Liver (tissue), 8 donors: ENCODE measurements at regions not wholly inside any gene's neighbourhood (a gene's known extent, or its start where the extent isn't known, plus 50 kb on each side); places are given as distances from the start of the nearest gene placed in this dataset.

Source experiments
- DNase-seq: peaks from one replicate; pipeline ENCODE4 v3.0.0-alpha.2; 2017; ENCODE audit warnings: low spot score
- H3K27ac ChIP-seq, 2 donors: one replicate each; pipeline ENCODE4 v1.7.0; 2013; ENCODE audit warnings: inconsistent platforms in 2 of 2, low read length in 2 of 2, control low read depth in 1 of 2, low read depth in 1 of 2, mild to moderate bottlenecking in 1 of 2
- H3K27me3 ChIP-seq, 4 donors: one replicate each; pipeline versions ENCODE4 v1.6.1 to v1.7.0; 2013; ENCODE audit warnings: low read length in 3 of 4, inconsistent platforms in 1 of 4, mild to moderate bottlenecking in 1 of 4, moderate library complexity in 1 of 4; ENCODE audit not compliant: control insufficient read depth in 4 of 4, insufficient read depth in 4 of 4
- H3K36me3 ChIP-seq, 4 donors: one replicate each; pipeline versions ENCODE4 v1.6.1 to v1.7.0; 2013; ENCODE audit warnings: low read length in 3 of 4, mild to moderate bottlenecking in 3 of 4, low read depth in 1 of 4, moderate library complexity in 1 of 4; ENCODE audit not compliant: control insufficient read depth in 4 of 4, insufficient read depth in 3 of 4
- H3K4me1 ChIP-seq, 4 donors: one replicate each; pipeline versions ENCODE4 v1.6.1 to v1.7.0; 2013; ENCODE audit warnings: low read length in 3 of 4, mild to moderate bottlenecking in 3 of 4, moderate library complexity in 1 of 4; ENCODE audit not compliant: control insufficient read depth in 4 of 4, insufficient read depth in 4 of 4
- H3K4me3 ChIP-seq, 3 donors: one replicate each; pipeline versions ENCODE4 v1.6.1 to v1.7.0; 2013; ENCODE audit warnings: low read length in 3 of 3, control low read depth in 1 of 3, low read depth in 1 of 3, mild to moderate bottlenecking in 1 of 3
- H3K9ac ChIP-seq, 2 donors: one replicate each; pipeline ENCODE4 v1.7.0; 2013; ENCODE audit warnings: low read length in 2 of 2, mild to moderate bottlenecking in 2 of 2, moderate library complexity in 2 of 2, control low read depth in 1 of 2, low read depth in 1 of 2
- H3K9me3 ChIP-seq, 4 donors: one replicate each; pipeline versions ENCODE4 v1.6.1 to v1.7.0; 2013; ENCODE audit warnings: low read length in 3 of 4; ENCODE audit not compliant: control insufficient read depth in 4 of 4
- ATF3 ChIP-seq: IDR thresholded peaks from 2 replicates; pipeline ENCODE4 v1.6.1; 2016; ENCODE audit warnings: antibody characterized with exemption
- EGR1 ChIP-seq, 2 donors: IDR thresholded peaks; 2 replicates each; pipeline ENCODE4 v1.6.1; 2016 to 2018; ENCODE audit warnings: antibody characterized with exemption in 2 of 2, low read depth in 2 of 2
- FOXA1 ChIP-seq: IDR thresholded peaks from 2 replicates; pipeline ENCODE4 v1.6.1; 2016; ENCODE audit warnings: antibody characterized with exemption
- GABPA ChIP-seq, 2 donors: IDR thresholded peaks in 1 of 2; conservative IDR thresholded peaks in 1 of 2; 2 replicates each; pipeline ENCODE4 v1.6.1; 2016; ENCODE audit warnings: antibody characterized with exemption in 2 of 2, mild to moderate bottlenecking in 1 of 2, moderate library complexity in 1 of 2
- HNF4A ChIP-seq, 2 donors: conservative IDR thresholded peaks; 2 replicates each; pipeline ENCODE4 v1.6.1; 2016; ENCODE audit warnings: antibody characterized with exemption in 2 of 2, mild to moderate bottlenecking in 2 of 2
- HNF4G ChIP-seq: IDR thresholded peaks from 2 replicates; pipeline ENCODE4 v1.6.1; 2016; ENCODE audit warnings: antibody characterized with exemption
- JUND ChIP-seq, 2 donors: IDR thresholded peaks; 2 replicates each; pipeline ENCODE4 v1.6.1; 2016; ENCODE audit warnings: antibody characterized with exemption in 2 of 2
- NR2F2 ChIP-seq: IDR thresholded peaks from 2 replicates; pipeline ENCODE4 v1.6.1; 2016; ENCODE audit warnings: antibody characterized with exemption
- REST ChIP-seq: IDR thresholded peaks from 2 replicates; pipeline ENCODE4 v1.6.1; 2016; ENCODE audit warnings: antibody characterized with exemption, mild to moderate bottlenecking
- YY1 ChIP-seq: IDR thresholded peaks from 2 replicates; pipeline ENCODE4 v1.6.1; 2016; ENCODE audit warnings: antibody characterized with exemption, mild to moderate bottlenecking
- ZBTB33 ChIP-seq: IDR thresholded peaks from 2 replicates; pipeline ENCODE4 v1.6.1; 2016; ENCODE audit warnings: antibody characterized with exemption
- WGBS: extraction: QIAGEN DNeasy Blood & Tissue Kit; methylation state at CpG from one replicate; pipeline ENCODE4 v1.1.7; 2013; 5-methylcytosine and 5-hydroxymethylcytosine counted together
- TF ChIP-seq, protein P1 (sequence below): fragments of 150-350 bp; IDR thresholded peaks from 2 replicates; pipeline ENCODE4 v1.5.1; 2017; ENCODE audit warnings: improper control_type of control experiment, low read depth, low read length; ENCODE audit not compliant: missing input control
- TF ChIP-seq, protein P2 (sequence below): IDR thresholded peaks from 2 replicates; pipeline ENCODE4 v1.6.1; 2016; ENCODE audit warnings: antibody characterized with exemption
- donor health status: healthy.
- donor health status: healthy.
- donor health status: healthy.
- donor health status: healthy.
- donor health status: healthy.

GRCh38 chr12:78759367-78759766 lies 105.2 kb upstream of the SYT1 start (continued):
- TF ChIP-seq, protein P1, sequence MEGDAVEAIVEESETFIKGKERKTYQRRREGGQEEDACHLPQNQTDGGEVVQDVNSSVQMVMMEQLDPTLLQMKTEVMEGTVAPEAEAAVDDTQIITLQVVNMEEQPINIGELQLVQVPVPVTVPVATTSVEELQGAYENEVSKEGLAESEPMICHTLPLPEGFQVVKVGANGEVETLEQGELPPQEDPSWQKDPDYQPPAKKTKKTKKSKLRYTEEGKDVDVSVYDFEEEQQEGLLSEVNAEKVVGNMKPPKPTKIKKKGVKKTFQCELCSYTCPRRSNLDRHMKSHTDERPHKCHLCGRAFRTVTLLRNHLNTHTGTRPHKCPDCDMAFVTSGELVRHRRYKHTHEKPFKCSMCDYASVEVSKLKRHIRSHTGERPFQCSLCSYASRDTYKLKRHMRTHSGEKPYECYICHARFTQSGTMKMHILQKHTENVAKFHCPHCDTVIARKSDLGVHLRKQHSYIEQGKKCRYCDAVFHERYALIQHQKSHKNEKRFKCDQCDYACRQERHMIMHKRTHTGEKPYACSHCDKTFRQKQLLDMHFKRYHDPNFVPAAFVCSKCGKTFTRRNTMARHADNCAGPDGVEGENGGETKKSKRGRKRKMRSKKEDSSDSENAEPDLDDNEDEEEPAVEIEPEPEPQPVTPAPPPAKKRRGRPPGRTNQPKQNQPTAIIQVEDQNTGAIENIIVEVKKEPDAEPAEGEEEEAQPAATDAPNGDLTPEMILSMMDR = no peak
- TF ChIP-seq HNF4A (conservative IDR thresholded peaks at IDR 0.05) (no peak), JUND (IDR thresholded peaks at IDR 0.05) (no peak), HNF4G (no peak), NR2F2 (no peak), GABPA (IDR thresholded peaks at IDR 0.05 in 1 of 2, conservative IDR thresholded peaks at IDR 0.05 in 1 of 2) (no peak)

DNA sequence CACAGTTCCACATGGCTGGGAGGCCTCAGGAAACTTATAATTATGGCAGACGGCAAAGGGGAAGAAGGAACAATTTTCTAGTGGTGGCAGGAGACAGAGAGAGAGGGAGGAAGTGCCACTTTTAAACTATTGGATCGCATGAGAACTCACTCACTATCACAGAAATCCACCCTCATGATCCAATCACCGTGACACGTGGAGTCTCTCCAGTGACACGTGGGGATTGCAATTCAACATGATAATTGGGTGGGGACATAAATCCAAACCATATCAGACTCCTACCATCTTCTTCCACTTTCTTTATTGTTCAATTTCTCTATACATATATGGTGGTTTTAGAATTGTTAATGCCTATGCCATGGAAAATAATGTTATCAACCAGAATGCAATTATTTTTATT lies 103.7 kb upstream of the SYT1 start:
- Histone ChIP-seq H3K4me3 (no peak overlapping the region), H3K9me3 (no peaks in the 10 kb centered on the region), H3K27ac (no peak overlapping the region), H3K4me1 (no peaks in the 10 kb centered on the region), H3K36me3 (no peaks in the 10 kb centered on the region), H3K9ac (no peak overlapping the region), H3K27me3 (no peaks in the 10 kb centered on the region)
- WGBS = 89% methylated on average over 5 of the region's 5 CpGs
- no peak for DNase-seq
- TF ChIP-seq JUND (IDR thresholded peaks at IDR 0.05) (no peak), YY1 (no peak), FOXA1 (no peak), ZBTB33 (no peak), REST (no peak), NR2F2 (no peak)
- TF ChIP-seq, protein P1 = no peak

DNA sequence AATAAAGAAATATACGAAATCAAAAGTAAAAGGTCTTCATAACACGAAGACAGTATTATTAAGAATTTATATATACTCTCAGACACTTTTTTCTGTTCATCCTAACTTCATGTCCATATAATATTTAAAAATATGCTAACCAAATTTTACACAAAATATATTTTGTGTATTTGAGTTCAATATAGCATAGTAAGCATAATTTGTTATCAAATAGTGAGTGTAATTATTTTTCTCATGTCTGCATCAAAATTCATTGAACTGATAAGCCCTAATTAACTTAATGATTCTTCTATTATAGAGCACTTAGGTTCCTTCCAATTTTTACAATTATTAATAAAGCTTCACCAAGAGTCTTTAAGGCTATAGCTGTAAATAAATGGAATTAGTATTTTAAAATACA lies 99.7 kb upstream of the SYT1 start:
- 97% methylated on average over 2 of the region's 2 CpGs for WGBS
- no peak overlapping the region for H3K27ac ChIP-seq
- no peak overlapping the region for H3K4me3 ChIP-seq
- no peaks in the 10 kb centered on the region for H3K4me1 ChIP-seq
- no peak overlapping the region for H3K9ac ChIP-seq
- DNase-seq = no peak
- no peaks in the 10 kb centered on the region for H3K27me3 ChIP-seq
- H3K36me3 ChIP-seq = no peaks in the 10 kb centered on the region
- H3K9me3 ChIP-seq = no peaks in the 10 kb centered on the region
- no peak for TF ChIP-seq ZBTB33
- no peak for TF ChIP-seq REST
- TF ChIP-seq EGR1 (IDR thresholded peaks at IDR 0.05; ENCODE audit: low read depth in 2 of 2) = no peak
- TF ChIP-seq NR2F2 = no peak
- TF ChIP-seq ATF3 = no peak
- TF ChIP-seq YY1 = no peak
- TF ChIP-seq, protein P2, sequence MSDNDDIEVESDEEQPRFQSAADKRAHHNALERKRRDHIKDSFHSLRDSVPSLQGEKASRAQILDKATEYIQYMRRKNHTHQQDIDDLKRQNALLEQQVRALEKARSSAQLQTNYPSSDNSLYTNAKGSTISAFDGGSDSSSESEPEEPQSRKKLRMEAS = no peak
- TF ChIP-seq HNF4G = no peak
